ENCODE measurements at regions not wholly inside any gene's neighbourhood (a gene's known extent, or its start where the extent isn't known, plus 50 kb on each side); places are given as distances from the start of the nearest gene placed in this dataset.

GRCh38 chr11:37616291-37616690 is 1018.3 kb upstream of the RAG2 start:
- no peaks in the 10 kb centered on the region for H3K4me1 ChIP-seq
- DNase-seq = no peak
- H3K27me3 ChIP-seq = no peaks in the 10 kb centered on the region
- intact Hi-C loops (cut with DNase I; ENCODE audit: low total_unique reads) = no loop called here
- TF ChIP-seq CTCF (IDR thresholded peaks at IDR 0.05) = no peak
- no peaks in the 10 kb centered on the region for H3K9me3 ChIP-seq
- no peak overlapping the region for H3K27ac ChIP-seq
- H3K4me3 ChIP-seq = no peak overlapping the region
- H3K36me3 ChIP-seq = no peaks in the 10 kb centered on the region

- intact Hi-C loops (cut with DNase I; ENCODE audit: low total_unique reads) = no loop called here
- Histone ChIP-seq H3K9me3 (no peaks in the 10 kb centered on the region), H3K4me3 (no peak overlapping the region), H3K4me1 (no peaks in the 10 kb centered on the region), H3K36me3 (no peaks in the 10 kb centered on the region), H3K27ac (no peak overlapping the region), H3K27me3 (no peaks in the 10 kb centered on the region)
- TF ChIP-seq POLR2A (IDR thresholded peaks at IDR 0.05) = no peak
- no peak for TF ChIP-seq CTCF (IDR thresholded peaks at IDR 0.05)
- no peak for DNase-seq
These were observed 1015.0 kb upstream of the RAG2 start for GRCh38 chr11:37613031-37613430.

GRCh38 chr11:37612146-37612545 is 1014.1 kb upstream of the RAG2 start:
- TF ChIP-seq CTCF (IDR thresholded peaks at IDR 0.05) (no peak), POLR2A (IDR thresholded peaks at IDR 0.05) (no peak)
- no peaks in the 10 kb centered on the region for H3K4me1 ChIP-seq

GRCh38 chr11:37605229-37605628 is 1007.2 kb upstream of the RAG2 start:
- H3K36me3 ChIP-seq = no peaks in the 10 kb centered on the region
- intact Hi-C loops (cut with DNase I; ENCODE audit: low total_unique reads) = no loop called here

More at GRCh38 chr11:37612146-37612545, 1014.1 kb upstream of the RAG2 start:
- no peak for DNase-seq
- intact Hi-C loops (cut with DNase I; ENCODE audit: low total_unique reads) = no loop called here
- H3K27ac ChIP-seq = no peak overlapping the region
- no peaks in the 10 kb centered on the region for H3K27me3 ChIP-seq
- no peaks in the 10 kb centered on the region for H3K36me3 ChIP-seq
- no peak overlapping the region for H3K4me3 ChIP-seq
- no peaks in the 10 kb centered on the region for H3K9me3 ChIP-seq

DNA sequence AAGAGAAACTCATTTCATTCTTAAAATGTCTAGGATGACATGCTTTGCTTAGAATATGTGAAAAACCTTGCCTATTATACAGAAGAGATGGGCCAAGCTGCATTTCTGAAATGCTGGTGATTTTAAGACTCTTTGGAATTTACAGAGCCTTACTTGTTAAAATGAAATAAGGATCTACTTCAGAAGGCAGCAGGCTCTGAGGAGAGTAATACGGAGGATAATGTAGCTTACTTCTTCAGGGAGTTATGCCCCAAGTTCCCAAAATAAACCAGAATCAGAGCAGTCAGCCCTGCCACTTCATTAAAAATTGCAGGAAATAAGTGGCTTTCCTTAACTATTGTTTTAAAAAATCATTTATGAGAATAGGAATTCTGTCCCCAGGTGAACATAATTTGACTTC is 1000.3 kb upstream of the RAG2 start:
- no peaks in the 10 kb centered on the region for H3K27me3 ChIP-seq
- no peaks in the 10 kb centered on the region for H3K4me1 ChIP-seq
- no peaks in the 10 kb centered on the region for H3K36me3 ChIP-seq
- intact Hi-C loops (cut with DNase I; ENCODE audit: low total_unique reads) = no loop called here
- no peak for DNase-seq
- no peak overlapping the region for H3K4me3 ChIP-seq
- no peak overlapping the region for H3K27ac ChIP-seq
- no peaks in the 10 kb centered on the region for H3K9me3 ChIP-seq
- no peak for TF ChIP-seq CTCF (IDR thresholded peaks at IDR 0.05)
- TF ChIP-seq POLR2A (IDR thresholded peaks at IDR 0.05) = no peak

More at GRCh38 chr11:37605229-37605628, 1007.2 kb upstream of the RAG2 start:
- no peaks in the 10 kb centered on the region for H3K27me3 ChIP-seq
- TF ChIP-seq CTCF (IDR thresholded peaks at IDR 0.05) (no peak), POLR2A (IDR thresholded peaks at IDR 0.05) (no peak)
- no peaks in the 10 kb centered on the region for H3K4me1 ChIP-seq
- H3K27ac ChIP-seq = no peak overlapping the region
- no peaks in the 10 kb centered on the region for H3K9me3 ChIP-seq
- no peak for DNase-seq
- H3K4me3 ChIP-seq = no peak overlapping the region

Measured in uterus (tissue), 3 donors.